ENCODE measurements at regions not wholly inside any gene's neighbourhood (a gene's known extent, or its start where the extent isn't known, plus 50 kb on each side); places are given as distances from the start of the nearest gene placed in this dataset.
"Not testable (repeated sequence)": the region's sequence is repeated elsewhere in the genome, so short reads cannot be mapped to it uniquely, and the experiment has no call there.

DNA sequence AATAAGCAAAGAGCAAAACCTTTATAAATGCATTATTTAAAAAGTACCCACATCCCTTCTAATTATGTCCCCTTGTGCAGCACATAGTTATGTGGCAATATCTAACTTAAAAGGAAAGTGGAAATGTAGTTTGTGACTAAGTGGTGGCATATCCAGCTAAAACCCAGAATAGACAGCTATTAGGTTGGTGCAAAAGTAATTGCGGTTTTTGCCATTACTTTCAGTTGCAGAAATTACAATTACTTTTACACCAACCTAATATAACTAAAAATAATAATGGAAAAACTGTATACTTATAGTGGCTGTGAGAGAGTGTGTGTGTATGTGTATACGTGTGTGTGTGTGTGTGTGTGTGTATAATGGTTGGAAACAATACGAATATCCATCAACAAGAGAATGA is 1108.1 kb upstream of the CNTN5 start:
- no peaks in the 10 kb centered on the region for H3K27me3 ChIP-seq (ENCODE audit: insufficient read depth, low read depth)
- BruUV-seq (replicated peaks) = no TSS peak
- H2AFZ ChIP-seq = no peak overlapping the region
- H3K4me2 ChIP-seq = no peak overlapping the region
- H3K27ac ChIP-seq = no peak overlapping the region
- no peaks in the 10 kb centered on the region for H3K36me3 ChIP-seq (ENCODE audit: low read depth)
- POLR2A ChIA-PET (ENCODE audit: unreplicated experiment) = no interaction called here
- CTCF ChIA-PET = no interaction called here
- H3K9me3 ChIP-seq (ENCODE audit: insufficient read depth, low read depth) = no peaks in the 10 kb centered on the region
- no peaks in the 10 kb centered on the region for H4K20me1 ChIP-seq (ENCODE audit: insufficient read depth)
- DNase-seq = no peak
- H3K4me1 ChIP-seq (replicated peaks; ENCODE audit: insufficient read depth) = no peaks in the 10 kb centered on the region
- no peaks in the 10 kb centered on the region for H3F3A ChIP-seq (ENCODE audit: insufficient read depth, low read depth)
- H3K79me2 ChIP-seq (ENCODE audit: low read depth) = no peaks in the 10 kb centered on the region
- H3K9me2 ChIP-seq (ENCODE audit: insufficient read depth) = no peaks in the 10 kb centered on the region
- intact Hi-C loops (cut with micrococcal nuclease; ENCODE audit: unreplicated experiment) = no loop called here
- H3K4me3 ChIP-seq = no peak overlapping the region
- TF ChIP-seq, protein P1, sequence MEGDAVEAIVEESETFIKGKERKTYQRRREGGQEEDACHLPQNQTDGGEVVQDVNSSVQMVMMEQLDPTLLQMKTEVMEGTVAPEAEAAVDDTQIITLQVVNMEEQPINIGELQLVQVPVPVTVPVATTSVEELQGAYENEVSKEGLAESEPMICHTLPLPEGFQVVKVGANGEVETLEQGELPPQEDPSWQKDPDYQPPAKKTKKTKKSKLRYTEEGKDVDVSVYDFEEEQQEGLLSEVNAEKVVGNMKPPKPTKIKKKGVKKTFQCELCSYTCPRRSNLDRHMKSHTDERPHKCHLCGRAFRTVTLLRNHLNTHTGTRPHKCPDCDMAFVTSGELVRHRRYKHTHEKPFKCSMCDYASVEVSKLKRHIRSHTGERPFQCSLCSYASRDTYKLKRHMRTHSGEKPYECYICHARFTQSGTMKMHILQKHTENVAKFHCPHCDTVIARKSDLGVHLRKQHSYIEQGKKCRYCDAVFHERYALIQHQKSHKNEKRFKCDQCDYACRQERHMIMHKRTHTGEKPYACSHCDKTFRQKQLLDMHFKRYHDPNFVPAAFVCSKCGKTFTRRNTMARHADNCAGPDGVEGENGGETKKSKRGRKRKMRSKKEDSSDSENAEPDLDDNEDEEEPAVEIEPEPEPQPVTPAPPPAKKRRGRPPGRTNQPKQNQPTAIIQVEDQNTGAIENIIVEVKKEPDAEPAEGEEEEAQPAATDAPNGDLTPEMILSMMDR (conservative IDR thresholded peaks at IDR 0.05) = no peak
- TF ChIP-seq EZH2 (IDR thresholded peaks at IDR 0.05; ENCODE audit: low read depth) = no peak

DNA sequence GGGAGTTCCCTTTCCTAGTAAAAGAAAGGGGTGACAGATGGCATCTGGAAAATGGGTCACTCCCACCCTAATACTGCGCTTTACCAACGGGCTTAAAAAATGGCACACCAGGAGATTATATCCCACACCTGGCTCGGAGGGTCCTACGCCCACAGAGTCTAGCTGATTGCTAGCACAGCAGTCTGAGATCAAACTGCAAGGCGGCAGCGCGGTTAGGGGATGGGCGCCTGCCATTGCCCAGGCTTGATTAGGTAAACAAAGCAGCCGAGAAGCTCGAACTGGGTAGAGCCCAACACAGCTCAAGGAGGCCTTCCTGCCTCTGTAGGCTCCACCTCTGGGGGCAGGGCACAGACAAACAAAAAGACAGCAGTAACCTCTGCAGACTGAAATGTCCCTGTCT is 1097.8 kb upstream of the CNTN5 start:
- H3F3A ChIP-seq (ENCODE audit: insufficient read depth, low read depth); H4K20me1 ChIP-seq (ENCODE audit: insufficient read depth); H3K4me2 ChIP-seq; H3K79me2 ChIP-seq (ENCODE audit: low read depth); H3K9me2 ChIP-seq (ENCODE audit: insufficient read depth); intact Hi-C loops (cut with micrococcal nuclease; ENCODE audit: unreplicated experiment); H3K9me3 ChIP-seq (ENCODE audit: insufficient read depth, low read depth); H3K4me3 ChIP-seq; CTCF ChIA-PET; POLR2A ChIA-PET (ENCODE audit: unreplicated experiment); H3K27ac ChIP-seq; H3K27me3 ChIP-seq (ENCODE audit: insufficient read depth, low read depth); H3K36me3 ChIP-seq (ENCODE audit: low read depth); BruUV-seq (replicated peaks); H3K4me1 ChIP-seq (replicated peaks; ENCODE audit: insufficient read depth); H2AFZ ChIP-seq; DNase-seq: not testable (repeated sequence)

DNA sequence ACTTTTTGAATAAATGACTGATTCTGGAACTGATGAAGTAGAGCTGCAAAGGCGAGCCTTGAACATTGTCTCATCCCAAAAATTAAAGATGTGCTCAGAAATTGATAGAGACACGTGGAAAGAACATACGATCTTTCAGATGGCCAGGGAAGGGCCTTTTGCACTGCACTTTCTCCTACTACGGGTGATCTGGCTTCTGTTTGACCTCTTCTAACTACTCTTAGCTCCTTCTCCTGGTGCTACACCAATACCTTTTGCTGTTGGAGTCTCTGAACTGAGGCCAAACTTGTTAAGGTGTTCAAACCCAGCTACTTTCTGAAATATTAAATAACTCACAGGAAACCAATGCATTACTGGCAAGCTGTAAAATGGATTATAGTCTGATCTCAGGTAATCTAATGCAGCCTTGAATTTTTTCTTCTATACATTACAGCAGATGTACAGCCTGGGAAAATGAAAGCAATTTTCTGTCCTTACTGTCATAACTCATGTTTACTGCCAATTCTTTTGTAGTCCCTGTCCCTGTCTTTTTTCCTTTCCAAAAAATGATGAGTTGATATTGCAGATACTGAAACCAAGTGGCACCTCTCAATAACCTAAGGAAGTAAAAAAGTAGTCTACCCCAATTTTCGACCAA is 1086.1 kb upstream of the CNTN5 start:
- DNase-seq = no peak
- H3K79me2 ChIP-seq (ENCODE audit: low read depth) = no peaks in the 10 kb centered on the region

More for the DNA sequence above, 1086.1 kb upstream of the CNTN5 start:
- Histone ChIP-seq H3F3A (ENCODE audit: insufficient read depth, low read depth) (no peaks in the 10 kb centered on the region), H4K20me1 (ENCODE audit: insufficient read depth) (no peaks in the 10 kb centered on the region), H3K36me3 (ENCODE audit: low read depth) (no peaks in the 10 kb centered on the region), H3K27me3 (ENCODE audit: insufficient read depth, low read depth) (no peaks in the 10 kb centered on the region), H3K4me3 (no peak overlapping the region), H3K9me2 (ENCODE audit: insufficient read depth) (no peaks in the 10 kb centered on the region), H3K27ac (no peak overlapping the region), H3K9me3 (ENCODE audit: insufficient read depth, low read depth) (no peaks in the 10 kb centered on the region), H2AFZ (no peak overlapping the region), H3K4me1 (replicated peaks; ENCODE audit: insufficient read depth) (no peaks in the 10 kb centered on the region), H3K4me2 (no peak overlapping the region)
- intact Hi-C loops (cut with micrococcal nuclease; ENCODE audit: unreplicated experiment) = no loop called here
- ChIA-PET CTCF (no interaction called here), POLR2A (ENCODE audit: unreplicated experiment) (no interaction called here)
- TF ChIP-seq, protein P1 (conservative IDR thresholded peaks at IDR 0.05) = no peak
- TF ChIP-seq EZH2 (IDR thresholded peaks at IDR 0.05; ENCODE audit: low read depth) = no peak
- no TSS peak for BruUV-seq (replicated peaks)

All from PC-9 (cell line).